Transverse colon (tissue), 4 donors: ENCODE measurements at regions not wholly inside any gene's neighbourhood (a gene's known extent, or its start where the extent isn't known, plus 50 kb on each side); places are given as distances from the start of the nearest gene placed in this dataset.

Experiments
- DNase-seq: peaks from one replicate; pipeline ENCODE4 v3.0.0-alpha.2; 2019
- H3K27ac ChIP-seq, 4 donors: fragments of 200-600 bp; sonication (generic); 2 replicates each; pipeline ENCODE4 v1.5.1; 2016 to 2018; ENCODE audit warnings: inconsistent platforms in 4 of 4
- H3K27me3 ChIP-seq: fragments of 200-600 bp; sonication (generic); 2 replicates; pipeline ENCODE4 v1.5.1; 2017; ENCODE audit warnings: inconsistent platforms
- H3K36me3 ChIP-seq, 4 donors: fragments of 200-600 bp; sonication (generic); 2 replicates each; pipeline ENCODE4 v1.5.1; 2017 to 2019; ENCODE audit warnings: inconsistent platforms in 4 of 4
- H3K4me1 ChIP-seq, 4 donors: fragments of 200-600 bp; sonication (generic); 2 replicates each; pipeline ENCODE4 v1.5.1; 2017 to 2020; ENCODE audit warnings: inconsistent platforms in 4 of 4
- H3K4me3 ChIP-seq, 4 donors: fragments of 200-600 bp; sonication (generic); 1 replicate in 1 of 4; 2 replicates in 3 of 4; pipeline versions ENCODE4 v1.5.1 to v1.6.1; 2017 to 2019; ENCODE audit warnings: inconsistent platforms in 4 of 4
- H3K9me3 ChIP-seq, 2 donors: fragments of 200-600 bp; sonication (generic); 2 replicates each; pipeline ENCODE4 v1.5.1; 2017 to 2019; ENCODE audit warnings: inconsistent platforms in 2 of 2
- EP300 ChIP-seq: sonication (generic); formaldehyde crosslinking; IDR thresholded peaks from one replicate; pipeline ENCODE4 v1.6.1; 2017; ENCODE audit warnings: antibody characterized with exemption, low read depth
- POLR2A ChIP-seq: fragments of 450-650 bp; IDR thresholded peaks from one replicate; pipeline ENCODE4 v1.6.1; 2016; ENCODE audit warnings: antibody characterized with exemption, mild to moderate bottlenecking, moderate library complexity
- POLR2AphosphoS5 ChIP-seq, 3 donors: sonication (generic); formaldehyde crosslinking; IDR thresholded peaks; one replicate each; pipeline ENCODE4 v1.6.1; 2016; ENCODE audit warnings: antibody characterized with exemption in 3 of 3
- WGBS, 2 donors: methylation state at CpG; one replicate each; pipeline ENCODE4 v1.1.5; 2018; ENCODE audit warnings: low coverage in 1 of 2; 5-methylcytosine and 5-hydroxymethylcytosine counted together
- in situ Hi-C, 4 donors: fragments of 200-750 bp; cut with MboI; loops; one replicate each; pipeline versions ENCODE4 v1.15.0 to v1.15.1; 2017; ENCODE audit warnings: low sequenced_read_pairs in 3 of 4, low pct_ligation_motif_present in 1 of 4, low pct_unique_long_range_greater_than_20kb in 1 of 4
- intact Hi-C: fragments of 100-400 bp; cut with DNase I; formaldehyde crosslinking; loops from one replicate; pipeline ENCODE4 v1.15.1; 2023; ENCODE audit warnings: low total_unique reads
- TF ChIP-seq, protein P1 (sequence below), 5 experiments: fragments of 200-600 bp in 3 of 5; fragments of 450-650 bp in 2 of 5; sonication (generic) in 3 of 5; IDR thresholded peaks; 1 replicate in 2 of 5; 2 replicates in 3 of 5; pipeline ENCODE4 v1.5.1; 2016 to 2017; ENCODE audit warnings: antibody characterized with exemption in 5 of 5, inconsistent platforms in 3 of 5, mild to moderate bottlenecking in 2 of 5, moderate library complexity in 1 of 5

DNA sequence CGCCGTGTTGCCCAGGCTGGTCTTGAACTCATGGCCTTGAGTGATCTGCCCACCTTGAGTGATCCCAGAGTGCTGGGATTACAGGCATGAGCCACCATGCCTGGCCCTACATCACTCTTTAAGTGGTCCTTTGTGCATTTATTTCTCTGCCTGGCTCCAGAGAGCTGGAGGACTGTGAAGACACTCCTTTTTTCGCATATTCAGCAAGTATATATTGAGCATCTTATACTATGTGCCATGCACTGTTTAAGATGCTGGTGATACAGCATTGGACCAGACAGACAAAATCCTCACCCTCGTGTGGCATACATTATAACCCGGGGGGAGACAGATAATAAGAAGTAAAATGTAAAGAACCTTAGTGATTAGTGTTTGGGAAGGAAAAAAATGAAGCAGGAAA is 66.8 kb upstream of the NPAS1 start:
- Histone ChIP-seq H3K4me1 (peaks cover 29 to 67% (median 42%) of the 10 kb centered on the region in 4 donors), H3K9me3 (no peaks in the 10 kb centered on the region), H3K4me3 (no peak overlapping the region), H3K27me3 (no peaks in the 10 kb centered on the region), H3K36me3 (no peaks in the 10 kb centered on the region), H3K27ac (peak overlapping the region in 1 of 4 donors; percentile 20)
- 91 to 100% methylated on average over 2 to 5 of the region's 5 CpGs for WGBS, 2 donors
- in situ Hi-C loops (no loop called here), intact Hi-C loops (no loop called here)
- TF ChIP-seq POLR2A (no peak), EP300 (no peak), POLR2AphosphoS5 (IDR thresholded peaks at IDR 0.05) (no peak)
- TF ChIP-seq, protein P1, sequence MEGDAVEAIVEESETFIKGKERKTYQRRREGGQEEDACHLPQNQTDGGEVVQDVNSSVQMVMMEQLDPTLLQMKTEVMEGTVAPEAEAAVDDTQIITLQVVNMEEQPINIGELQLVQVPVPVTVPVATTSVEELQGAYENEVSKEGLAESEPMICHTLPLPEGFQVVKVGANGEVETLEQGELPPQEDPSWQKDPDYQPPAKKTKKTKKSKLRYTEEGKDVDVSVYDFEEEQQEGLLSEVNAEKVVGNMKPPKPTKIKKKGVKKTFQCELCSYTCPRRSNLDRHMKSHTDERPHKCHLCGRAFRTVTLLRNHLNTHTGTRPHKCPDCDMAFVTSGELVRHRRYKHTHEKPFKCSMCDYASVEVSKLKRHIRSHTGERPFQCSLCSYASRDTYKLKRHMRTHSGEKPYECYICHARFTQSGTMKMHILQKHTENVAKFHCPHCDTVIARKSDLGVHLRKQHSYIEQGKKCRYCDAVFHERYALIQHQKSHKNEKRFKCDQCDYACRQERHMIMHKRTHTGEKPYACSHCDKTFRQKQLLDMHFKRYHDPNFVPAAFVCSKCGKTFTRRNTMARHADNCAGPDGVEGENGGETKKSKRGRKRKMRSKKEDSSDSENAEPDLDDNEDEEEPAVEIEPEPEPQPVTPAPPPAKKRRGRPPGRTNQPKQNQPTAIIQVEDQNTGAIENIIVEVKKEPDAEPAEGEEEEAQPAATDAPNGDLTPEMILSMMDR (IDR thresholded peaks at IDR 0.05), result no peak
- DNase-seq, result no peak

DNA sequence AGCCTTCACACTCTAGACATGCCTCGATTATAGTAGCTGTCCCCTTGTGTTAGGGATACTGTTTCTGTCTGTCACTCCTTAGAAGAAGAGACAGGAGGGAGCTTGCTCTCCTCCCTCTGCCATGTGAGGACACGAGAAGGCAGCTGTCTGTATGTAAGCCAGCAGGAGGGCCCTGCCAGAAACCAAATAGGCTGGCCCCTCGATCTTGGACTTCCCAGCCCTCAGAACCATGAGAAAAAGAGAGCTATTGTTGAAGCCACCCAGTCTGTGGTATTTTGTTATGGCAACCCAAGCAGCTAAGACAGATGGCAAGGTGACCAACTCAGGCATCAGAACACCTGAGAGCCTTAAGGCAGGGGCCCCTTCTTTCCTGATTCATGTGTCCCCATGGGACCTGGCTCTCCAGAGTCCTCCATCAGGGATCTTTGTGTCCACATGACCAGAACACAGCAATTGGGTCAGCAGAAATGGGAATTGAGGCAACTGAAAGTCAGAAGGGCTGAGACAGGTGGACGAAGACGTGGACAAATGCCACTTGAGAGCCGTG is 65.6 kb upstream of the NPAS1 start:
- in situ Hi-C loops, result no loop called here
- DNase-seq, result no peak
- Histone ChIP-seq H3K4me1 (peaks cover 29 to 69% (median 43%) of the 10 kb centered on the region in 4 donors), H3K4me3 (no peak overlapping the region), H3K27ac (peak overlapping the region; percentile 40 to 65 (median 58)), H3K27me3 (no peaks in the 10 kb centered on the region), H3K9me3 (no peaks in the 10 kb centered on the region), H3K36me3 (no peaks in the 10 kb centered on the region)
- TF ChIP-seq, protein P1 (IDR thresholded peaks at IDR 0.05), result no peak
- TF ChIP-seq POLR2A, result no peak
- no peak for TF ChIP-seq EP300
- no peak for TF ChIP-seq POLR2AphosphoS5 (IDR thresholded peaks at IDR 0.05)
- intact Hi-C loops, result no loop called here
- 77 to 100% methylated on average over 1 to 6 of the region's 6 CpGs for WGBS, 2 donors

DNA sequence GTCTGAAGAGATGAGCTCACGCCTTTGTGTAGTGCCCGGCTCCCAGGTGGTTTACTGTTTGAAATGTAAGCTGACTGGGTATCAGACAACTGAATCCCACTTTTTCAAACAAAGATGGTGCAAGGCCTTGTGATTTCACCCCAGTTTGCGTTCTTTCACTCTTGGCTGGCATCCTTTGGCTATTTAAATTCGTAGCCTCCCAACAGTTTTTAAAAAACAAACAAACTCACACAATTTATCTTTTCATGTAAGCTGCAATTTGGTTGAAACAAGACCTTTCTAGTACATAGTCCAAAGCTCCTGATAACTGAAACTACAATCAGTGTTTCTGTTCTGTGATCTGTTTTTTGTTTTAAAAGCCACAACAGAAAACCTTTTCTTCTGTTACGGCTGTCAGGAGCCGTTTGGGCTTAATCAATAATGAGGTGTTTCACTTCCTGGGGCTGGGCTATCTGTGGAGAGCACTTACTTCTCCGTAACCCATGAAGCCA is 65.1 kb upstream of the NPAS1 start:
- Histone ChIP-seq H3K36me3 (no peaks in the 10 kb centered on the region), H3K9me3 (no peaks in the 10 kb centered on the region), H3K27ac (peak overlapping the region; percentile 40 to 65 (median 58)), H3K4me1 (peaks cover 29 to 67% (median 43%) of the 10 kb centered on the region in 4 donors), H3K27me3 (no peaks in the 10 kb centered on the region), H3K4me3 (peak overlapping the region in 1 of 4 donors; percentile 1)
- no peak for TF ChIP-seq POLR2A
- TF ChIP-seq, protein P1 (IDR thresholded peaks at IDR 0.05), result no peak
- TF ChIP-seq POLR2AphosphoS5 (IDR thresholded peaks at IDR 0.05), result no peak
- TF ChIP-seq EP300, result no peak
- no peak for DNase-seq
- in situ Hi-C loops, result no loop called here
- intact Hi-C loops, result no loop called here
- WGBS, 2 donors, result 43 to 54% methylated on average over 5 to 7 of the region's 7 CpGs

DNA sequence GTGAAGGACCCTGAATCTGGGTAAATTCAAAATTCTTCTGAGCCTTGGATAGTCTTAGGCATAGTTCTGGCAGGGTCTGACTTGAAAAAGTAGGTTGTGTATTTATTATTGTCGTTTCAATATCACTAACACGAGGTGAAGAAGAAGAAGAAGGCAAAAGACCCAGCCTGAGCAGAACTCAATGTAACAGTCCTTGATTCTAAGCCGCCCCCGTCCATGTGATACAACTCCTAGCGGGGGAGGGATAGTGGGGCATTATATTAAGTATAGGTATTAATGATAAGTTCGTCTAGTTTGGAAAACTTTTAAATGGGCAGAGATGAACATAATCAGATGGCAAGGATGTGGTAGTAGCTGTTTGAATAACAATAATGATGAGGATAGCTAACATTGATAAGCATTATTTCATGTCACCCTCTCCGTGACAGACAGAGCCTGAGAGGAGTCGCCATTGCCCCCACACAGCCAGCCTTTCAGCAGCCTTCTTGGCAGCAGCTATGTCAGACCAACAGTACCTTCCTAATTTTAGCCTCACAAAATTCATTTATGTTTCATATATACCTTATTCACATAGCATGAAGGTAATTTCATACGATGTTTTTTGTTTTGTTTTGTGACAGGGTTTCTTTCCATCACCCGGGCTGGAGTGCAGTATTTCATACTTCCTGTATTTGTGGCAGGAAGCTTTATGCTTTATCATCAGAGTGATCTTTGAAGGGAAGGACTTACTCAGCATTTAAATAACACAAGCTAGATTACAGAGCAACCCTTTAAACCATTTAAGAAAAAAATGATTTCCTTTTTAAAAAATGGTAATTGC is 64.4 kb upstream of the NPAS1 start:
- 41 to 59% methylated on average over 10 of the region's 10 CpGs for WGBS, 2 donors
- no peak for DNase-seq

More for the DNA sequence above, 64.4 kb upstream of the NPAS1 start:
- in situ Hi-C loops (no loop called here), intact Hi-C loops (no loop called here)
- Histone ChIP-seq H3K9me3 (no peaks in the 10 kb centered on the region), H3K27me3 (no peaks in the 10 kb centered on the region), H3K27ac (peak overlapping the region; percentile 40 to 65 (median 58)), H3K4me3 (peak overlapping the region in 1 of 4 donors; percentile 1), H3K4me1 (peaks cover 26 to 60% (median 39%) of the 10 kb centered on the region in 4 donors), H3K36me3 (no peaks in the 10 kb centered on the region)
- TF ChIP-seq POLR2AphosphoS5 (IDR thresholded peaks at IDR 0.05) (no peak), EP300 (no peak), POLR2A (no peak)
- TF ChIP-seq, protein P1 (IDR thresholded peaks at IDR 0.05), result no peak
